ENCODE measurements at regions not wholly inside any gene's neighbourhood (a gene's known extent, or its start where the extent isn't known, plus 50 kb on each side); places are given as distances from the start of the nearest gene placed in this dataset.

DNA sequence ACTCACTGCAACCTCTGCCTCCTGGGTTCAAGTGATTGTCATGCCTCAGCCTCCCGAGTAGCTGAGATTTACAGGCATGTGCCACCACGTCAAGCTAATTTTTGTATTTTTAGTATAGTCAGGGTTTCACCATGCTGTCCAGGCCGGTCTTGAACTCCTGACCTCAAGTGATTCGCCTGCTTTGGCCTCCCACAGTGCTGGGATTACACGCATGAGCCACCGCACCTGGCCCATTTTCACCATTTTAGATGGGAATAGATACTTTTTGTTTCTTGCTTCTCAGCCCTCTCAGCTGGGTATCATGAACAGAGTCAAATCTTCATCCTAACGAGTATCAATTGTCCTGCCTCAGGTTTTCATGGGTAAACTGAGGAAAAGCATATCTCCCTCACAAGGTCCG lies 235.0 kb downstream of the CDC5L start:
- no peak for DNase-seq
- TF ChIP-seq, protein P1, sequence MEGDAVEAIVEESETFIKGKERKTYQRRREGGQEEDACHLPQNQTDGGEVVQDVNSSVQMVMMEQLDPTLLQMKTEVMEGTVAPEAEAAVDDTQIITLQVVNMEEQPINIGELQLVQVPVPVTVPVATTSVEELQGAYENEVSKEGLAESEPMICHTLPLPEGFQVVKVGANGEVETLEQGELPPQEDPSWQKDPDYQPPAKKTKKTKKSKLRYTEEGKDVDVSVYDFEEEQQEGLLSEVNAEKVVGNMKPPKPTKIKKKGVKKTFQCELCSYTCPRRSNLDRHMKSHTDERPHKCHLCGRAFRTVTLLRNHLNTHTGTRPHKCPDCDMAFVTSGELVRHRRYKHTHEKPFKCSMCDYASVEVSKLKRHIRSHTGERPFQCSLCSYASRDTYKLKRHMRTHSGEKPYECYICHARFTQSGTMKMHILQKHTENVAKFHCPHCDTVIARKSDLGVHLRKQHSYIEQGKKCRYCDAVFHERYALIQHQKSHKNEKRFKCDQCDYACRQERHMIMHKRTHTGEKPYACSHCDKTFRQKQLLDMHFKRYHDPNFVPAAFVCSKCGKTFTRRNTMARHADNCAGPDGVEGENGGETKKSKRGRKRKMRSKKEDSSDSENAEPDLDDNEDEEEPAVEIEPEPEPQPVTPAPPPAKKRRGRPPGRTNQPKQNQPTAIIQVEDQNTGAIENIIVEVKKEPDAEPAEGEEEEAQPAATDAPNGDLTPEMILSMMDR (IDR thresholded peaks at IDR 0.05; ENCODE audit: low read depth, low read length, missing control alignments) = no peak
- Histone ChIP-seq H3K27ac (no peak overlapping the region), H3K4me3 (ENCODE audit: low read depth, low read length) (no peak overlapping the region), H3K27me3 (replicated peaks) (no peaks in the 10 kb centered on the region), H3K36me3 (replicated peaks) (no peaks in the 10 kb centered on the region)
- in situ Hi-C loops (cut with HindIII; ENCODE audit: low pct_ligation_motif_present, low sequenced_read_pairs) = no loop called here

DNA sequence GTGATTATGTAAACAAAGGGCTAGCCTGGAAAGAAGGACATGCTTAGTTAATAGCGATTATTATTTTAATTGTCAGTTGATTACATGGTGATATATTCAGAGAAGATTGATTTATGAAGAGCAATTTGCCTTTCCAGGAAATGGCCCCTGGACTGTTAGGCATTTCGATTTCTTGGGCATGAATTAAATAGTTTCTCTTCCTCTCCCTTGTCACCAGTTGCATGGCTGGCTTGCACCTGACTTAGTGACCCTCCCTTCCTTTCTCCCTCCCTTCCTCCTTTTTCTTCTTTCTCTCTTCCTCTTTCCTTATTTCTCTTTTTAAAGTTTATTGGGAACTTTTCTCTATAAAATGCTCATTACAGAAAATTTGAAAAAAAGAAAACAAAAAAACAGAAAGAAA lies 235.4 kb downstream of the CDC5L start:
- H3K36me3 ChIP-seq (replicated peaks) = no peaks in the 10 kb centered on the region
- TF ChIP-seq, protein P1 (IDR thresholded peaks at IDR 0.05; ENCODE audit: low read depth, low read length, missing control alignments) = no peak
- no peak overlapping the region for H3K27ac ChIP-seq
- no peaks in the 10 kb centered on the region for H3K27me3 ChIP-seq (replicated peaks)
- DNase-seq = no peak
- in situ Hi-C loops (cut with HindIII; ENCODE audit: low pct_ligation_motif_present, low sequenced_read_pairs) = no loop called here
- H3K4me3 ChIP-seq (ENCODE audit: low read depth, low read length) = no peak overlapping the region

DNA sequence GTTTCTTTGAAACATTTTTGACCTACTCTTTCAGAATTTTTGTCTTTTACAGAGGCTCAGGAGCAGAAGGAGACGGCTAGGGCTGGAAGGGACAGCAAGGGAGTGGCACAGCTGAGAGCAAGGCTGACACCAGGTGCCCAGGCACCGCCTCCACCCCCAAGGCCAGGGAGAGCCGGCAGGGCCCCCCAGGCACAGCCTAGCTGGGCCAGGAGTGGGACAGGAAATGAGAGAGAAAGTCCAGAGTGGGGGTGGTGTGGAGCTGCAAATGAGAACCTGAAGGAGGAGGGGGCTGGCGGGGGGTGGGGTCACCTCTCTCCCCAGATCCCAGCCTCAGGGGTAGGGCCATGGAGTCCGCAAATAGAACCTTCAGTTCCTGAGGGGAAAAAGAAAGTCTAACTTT lies 236.7 kb downstream of the CDC5L start:
- Histone ChIP-seq H3K36me3 (replicated peaks) (no peaks in the 10 kb centered on the region), H3K27ac (no peak overlapping the region), H3K27me3 (replicated peaks) (no peaks in the 10 kb centered on the region), H3K4me3 (ENCODE audit: low read depth, low read length) (no peak overlapping the region)
- in situ Hi-C loops (cut with HindIII; ENCODE audit: low pct_ligation_motif_present, low sequenced_read_pairs) = no loop called here
- TF ChIP-seq, protein P1 (IDR thresholded peaks at IDR 0.05; ENCODE audit: low read depth, low read length, missing control alignments) = no peak
- DNase-seq = no peak

DNA sequence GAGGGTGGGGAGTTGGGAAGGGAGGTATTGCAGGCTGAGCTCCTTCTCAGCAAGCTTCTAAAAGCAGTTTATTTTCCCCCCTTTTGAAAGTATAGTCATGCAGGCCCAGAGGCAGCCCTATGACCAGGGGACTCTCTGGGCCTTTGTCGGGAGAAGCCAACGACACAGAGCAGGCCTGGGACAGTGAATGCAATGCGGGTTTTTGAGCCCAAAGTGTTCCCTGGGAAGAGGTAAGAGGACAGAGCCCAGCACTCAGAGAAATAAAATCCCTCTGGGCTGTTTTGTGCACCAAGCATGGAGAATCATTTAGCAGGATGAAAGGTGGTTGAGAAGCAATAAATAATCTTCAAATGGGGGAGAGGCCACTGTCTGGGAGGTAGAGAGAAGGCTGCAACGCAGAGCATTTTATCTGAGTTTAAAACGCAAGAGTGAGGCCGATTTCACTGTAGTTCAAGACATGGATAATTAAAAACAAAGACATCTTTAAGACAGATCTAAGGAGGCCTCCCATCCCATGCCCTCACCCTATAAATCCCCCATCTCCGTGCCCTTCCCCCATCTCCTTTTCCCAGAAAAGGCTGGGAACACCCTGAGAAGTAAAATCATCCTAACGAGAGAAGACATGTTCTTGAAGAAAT lies 237.5 kb downstream of the CDC5L start:
- in situ Hi-C loops (cut with HindIII; ENCODE audit: low pct_ligation_motif_present, low sequenced_read_pairs) = no loop called here
- no peak for DNase-seq
- no peaks in the 10 kb centered on the region for H3K27me3 ChIP-seq (replicated peaks)

DNA sequence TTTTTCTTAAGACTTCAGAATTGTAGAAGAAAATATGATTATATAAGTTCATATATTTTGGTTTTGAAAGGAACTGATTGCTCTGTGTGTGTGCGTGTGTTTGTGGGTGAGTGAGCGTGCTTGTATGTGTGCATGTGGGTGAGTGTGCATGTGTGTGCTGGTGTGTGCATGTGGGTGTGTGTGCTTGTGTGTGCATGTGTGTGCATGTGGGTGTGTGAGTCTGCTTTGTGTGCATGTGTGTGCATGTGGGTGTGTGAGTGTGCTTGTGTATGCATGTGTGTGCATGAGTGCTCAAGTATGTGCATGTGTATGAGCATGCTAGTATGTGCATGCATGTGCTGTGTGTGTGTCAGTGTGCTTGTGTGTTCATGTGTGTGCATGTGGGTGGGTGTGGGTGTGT lies 238.5 kb downstream of the CDC5L start:
- H3K27me3 ChIP-seq (replicated peaks) = no peaks in the 10 kb centered on the region
- H3K4me3 ChIP-seq (ENCODE audit: low read depth, low read length) = no peak overlapping the region

More for the DNA sequence above, 237.5 kb downstream of the CDC5L start:
- TF ChIP-seq, protein P1 (IDR thresholded peaks at IDR 0.05; ENCODE audit: low read depth, low read length, missing control alignments) = no peak
- Histone ChIP-seq H3K36me3 (replicated peaks) (no peaks in the 10 kb centered on the region), H3K27ac (no peak overlapping the region), H3K4me3 (ENCODE audit: low read depth, low read length) (no peak overlapping the region)

More for the DNA sequence above, 238.5 kb downstream of the CDC5L start:
- DNase-seq = no peak
- no peaks in the 10 kb centered on the region for H3K36me3 ChIP-seq (replicated peaks)
- H3K27ac ChIP-seq = no peak overlapping the region
- in situ Hi-C loops (cut with HindIII; ENCODE audit: low pct_ligation_motif_present, low sequenced_read_pairs) = no loop called here
- TF ChIP-seq, protein P1 (IDR thresholded peaks at IDR 0.05; ENCODE audit: low read depth, low read length, missing control alignments) = no peak
